ENCODE measurements at regions not wholly inside any gene's neighbourhood (a gene's known extent, or its start where the extent isn't known, plus 50 kb on each side); places are given as distances from the start of the nearest gene placed in this dataset.

DNA sequence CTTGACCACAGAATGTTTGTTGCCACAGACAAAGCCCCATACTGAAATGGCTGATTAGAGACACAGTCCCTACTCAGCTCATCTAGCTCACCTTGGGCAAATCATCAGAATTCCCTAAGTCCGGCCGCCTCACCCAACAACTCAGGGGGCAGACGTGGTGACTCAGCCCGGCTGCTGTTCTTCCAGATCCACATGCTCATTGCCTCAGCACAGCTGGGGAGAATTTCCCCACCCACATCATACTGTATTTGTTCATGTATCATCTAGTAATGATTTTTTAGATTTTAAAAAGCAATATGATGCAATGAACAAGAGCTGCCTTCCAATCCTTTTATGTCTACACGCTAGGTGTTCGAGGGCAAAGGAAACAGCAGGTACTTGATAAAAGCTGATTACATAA is 333.8 kb upstream of the TENM3 start:
- TF ChIP-seq, protein P1, sequence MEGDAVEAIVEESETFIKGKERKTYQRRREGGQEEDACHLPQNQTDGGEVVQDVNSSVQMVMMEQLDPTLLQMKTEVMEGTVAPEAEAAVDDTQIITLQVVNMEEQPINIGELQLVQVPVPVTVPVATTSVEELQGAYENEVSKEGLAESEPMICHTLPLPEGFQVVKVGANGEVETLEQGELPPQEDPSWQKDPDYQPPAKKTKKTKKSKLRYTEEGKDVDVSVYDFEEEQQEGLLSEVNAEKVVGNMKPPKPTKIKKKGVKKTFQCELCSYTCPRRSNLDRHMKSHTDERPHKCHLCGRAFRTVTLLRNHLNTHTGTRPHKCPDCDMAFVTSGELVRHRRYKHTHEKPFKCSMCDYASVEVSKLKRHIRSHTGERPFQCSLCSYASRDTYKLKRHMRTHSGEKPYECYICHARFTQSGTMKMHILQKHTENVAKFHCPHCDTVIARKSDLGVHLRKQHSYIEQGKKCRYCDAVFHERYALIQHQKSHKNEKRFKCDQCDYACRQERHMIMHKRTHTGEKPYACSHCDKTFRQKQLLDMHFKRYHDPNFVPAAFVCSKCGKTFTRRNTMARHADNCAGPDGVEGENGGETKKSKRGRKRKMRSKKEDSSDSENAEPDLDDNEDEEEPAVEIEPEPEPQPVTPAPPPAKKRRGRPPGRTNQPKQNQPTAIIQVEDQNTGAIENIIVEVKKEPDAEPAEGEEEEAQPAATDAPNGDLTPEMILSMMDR (IDR thresholded peaks at IDR 0.05), result no peak
- no peak overlapping the region for H3K4me3 Mint-ChIP-seq
- no peaks in the 10 kb centered on the region for H3K36me3 Mint-ChIP-seq
- peaks cover 4 to 27% (median 19%) of the 10 kb centered on the region in 7 donors for H3K9me3 Mint-ChIP-seq
- Histone ChIP-seq H3K36me3 (replicated peaks in 1 of 2; ENCODE audit: control insufficient read depth in 1 of 2, insufficient read depth in 2 of 2, low read length in 2 of 2) (no peaks in the 10 kb centered on the region), H3K79me2 (ENCODE audit: insufficient read depth, low read length) (no peaks in the 10 kb centered on the region), H4K20me1 (ENCODE audit: insufficient read depth, low read length) (no peaks in the 10 kb centered on the region), H3K4me2 (replicated peaks; ENCODE audit: extremely low read depth, low read length, poor library complexity, severe bottlenecking) (no peak overlapping the region), H3K9me3 (replicated peaks in 1 of 2; ENCODE audit: control insufficient read depth in 1 of 2, insufficient read depth in 1 of 2, low read length in 2 of 2) (peaks cover 21 to 24% of the 10 kb centered on the region in 2 donors), H2AFZ (ENCODE audit: insufficient read depth, low read depth, low read length, poor library complexity, severe bottlenecking) (no peak overlapping the region), H3K27ac (ENCODE audit: low read depth in 1 of 2, low read length in 2 of 2) (no peak overlapping the region), H3K4me3 (replicated peaks in 1 of 3; ENCODE audit: low read depth in 2 of 3, low read length in 3 of 3) (no peak overlapping the region), H3K9ac (ENCODE audit: insufficient read depth, low read length, poor library complexity, severe bottlenecking) (no peak overlapping the region), H3K4me1 (ENCODE audit: control insufficient read depth in 1 of 2, insufficient read depth in 2 of 2, low read length in 2 of 2) (no peaks in the 10 kb centered on the region), H3K27me3 (ENCODE audit: control insufficient read depth in 2 of 2, insufficient read depth in 2 of 2, low read length in 2 of 2) (no peaks in the 10 kb centered on the region)
- H3K27ac Mint-ChIP-seq, result no peak overlapping the region
- WGBS (ENCODE audit: insufficient coverage), result 85% methylated on average over 2 of the region's 6 CpGs
- no peak for DNase-seq
- no peaks in the 10 kb centered on the region for H3K4me1 Mint-ChIP-seq
- intact Hi-C loops (cut with micrococcal nuclease), result no loop called here
- peaks cover 0 to 4% (median 0%) of the 10 kb centered on the region in 3 donors for H3K27me3 Mint-ChIP-seq (ENCODE audit: low read depth in 3 of 3)

DNA sequence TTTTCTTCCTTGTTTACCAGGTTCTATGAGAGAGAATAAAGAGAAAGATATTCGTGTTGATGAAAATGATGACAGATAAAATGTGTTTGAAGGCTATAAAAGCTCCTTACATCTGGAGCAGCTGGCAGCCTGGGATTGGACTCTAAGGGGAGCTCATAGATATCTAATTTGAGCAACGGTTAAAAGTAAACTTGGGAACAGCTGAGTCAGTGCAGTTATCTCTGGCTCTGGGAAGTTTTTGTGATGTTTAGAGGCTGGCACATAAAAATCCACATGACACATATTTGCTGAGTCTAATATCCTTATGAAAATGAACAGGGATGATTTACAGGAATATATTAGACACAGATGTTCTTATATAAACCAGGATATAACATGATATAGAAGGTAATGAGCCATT is 331.8 kb upstream of the TENM3 start:
- Histone ChIP-seq H3K79me2 (ENCODE audit: insufficient read depth, low read length) (no peaks in the 10 kb centered on the region), H3K4me1 (ENCODE audit: control insufficient read depth in 1 of 2, insufficient read depth in 2 of 2, low read length in 2 of 2) (no peaks in the 10 kb centered on the region), H2AFZ (ENCODE audit: insufficient read depth, low read depth, low read length, poor library complexity, severe bottlenecking) (no peak overlapping the region), H3K27ac (ENCODE audit: low read depth in 1 of 2, low read length in 2 of 2) (no peak overlapping the region), H3K27me3 (ENCODE audit: control insufficient read depth in 2 of 2, insufficient read depth in 2 of 2, low read length in 2 of 2) (no peaks in the 10 kb centered on the region), H3K9me3 (replicated peaks in 1 of 2; ENCODE audit: control insufficient read depth in 1 of 2, insufficient read depth in 1 of 2, low read length in 2 of 2) (peaks cover 21% of the 10 kb centered on the region in 2 donors), H3K4me3 (replicated peaks in 1 of 3; ENCODE audit: low read depth in 2 of 3, low read length in 3 of 3) (no peak overlapping the region), H3K4me2 (replicated peaks; ENCODE audit: extremely low read depth, low read length, poor library complexity, severe bottlenecking) (no peak overlapping the region), H3K36me3 (replicated peaks in 1 of 2; ENCODE audit: control insufficient read depth in 1 of 2, insufficient read depth in 2 of 2, low read length in 2 of 2) (no peaks in the 10 kb centered on the region), H4K20me1 (ENCODE audit: insufficient read depth, low read length) (no peaks in the 10 kb centered on the region), H3K9ac (ENCODE audit: insufficient read depth, low read length, poor library complexity, severe bottlenecking) (no peak overlapping the region)
- no peak overlapping the region for H3K4me3 Mint-ChIP-seq
- intact Hi-C loops (cut with micrococcal nuclease), result no loop called here
- no peak overlapping the region for H3K27ac Mint-ChIP-seq
- no peaks in the 10 kb centered on the region for H3K36me3 Mint-ChIP-seq
- peaks cover 0 to 4% (median 0%) of the 10 kb centered on the region in 3 donors for H3K27me3 Mint-ChIP-seq (ENCODE audit: low read depth in 3 of 3)
- no CpG with 5 or more reads among the region's 2 CpGs for WGBS (ENCODE audit: insufficient coverage)
- peaks cover 4 to 27% (median 14%) of the 10 kb centered on the region in 7 donors for H3K9me3 Mint-ChIP-seq
- no peaks in the 10 kb centered on the region for H3K4me1 Mint-ChIP-seq
- no peak for DNase-seq
- TF ChIP-seq, protein P1 (IDR thresholded peaks at IDR 0.05), result no peak

All from CD14-positive monocyte (primary cell).